ENCODE measurements at regions not wholly inside any gene's neighbourhood (a gene's known extent, or its start where the extent isn't known, plus 50 kb on each side); places are given as distances from the start of the nearest gene placed in this dataset.

- H3K4me3 ChIP-seq (ENCODE audit: low read depth, low read length): no peak overlapping the region
- H3K4me1 ChIP-seq (ENCODE audit: control insufficient read depth, insufficient read depth, low read length): no peaks in the 10 kb centered on the region
- H3K27me3 ChIP-seq (ENCODE audit: control insufficient read depth, insufficient read depth, low read length): no peaks in the 10 kb centered on the region
- H3K9ac ChIP-seq (ENCODE audit: low read depth, low read length): no peak overlapping the region
- no peak overlapping the region for H3K27ac ChIP-seq (ENCODE audit: low read depth, low read length)
- H3K36me3 ChIP-seq (ENCODE audit: control insufficient read depth, insufficient read depth, low read length): no peaks in the 10 kb centered on the region
- H3K9me3 ChIP-seq (ENCODE audit: control insufficient read depth, insufficient read depth, low read length): no peaks in the 10 kb centered on the region
Measured at GRCh38 chr2:145488571-145488970, 968.7 kb upstream of the ZEB2 start.

- H3K36me3 ChIP-seq (ENCODE audit: control insufficient read depth, insufficient read depth, low read length): no peaks in the 10 kb centered on the region
- no peak overlapping the region for H3K4me3 ChIP-seq (ENCODE audit: low read depth, low read length)
- H3K27me3 ChIP-seq (ENCODE audit: control insufficient read depth, insufficient read depth, low read length): no peaks in the 10 kb centered on the region
- no peaks in the 10 kb centered on the region for H3K4me1 ChIP-seq (ENCODE audit: control insufficient read depth, insufficient read depth, low read length)
- no peak overlapping the region for H3K9ac ChIP-seq (ENCODE audit: low read depth, low read length)
- no peaks in the 10 kb centered on the region for H3K9me3 ChIP-seq (ENCODE audit: control insufficient read depth, insufficient read depth, low read length)
- no peak overlapping the region for H3K27ac ChIP-seq (ENCODE audit: low read depth, low read length)
Measured at GRCh38 chr2:145484448-145485097, 964.7 kb upstream of the ZEB2 start.

- Histone ChIP-seq H3K27ac (ENCODE audit: low read depth, low read length) (no peak overlapping the region), H3K9ac (ENCODE audit: low read depth, low read length) (no peak overlapping the region), H3K4me3 (ENCODE audit: low read depth, low read length) (no peak overlapping the region), H3K36me3 (ENCODE audit: control insufficient read depth, insufficient read depth, low read length) (no peaks in the 10 kb centered on the region), H3K27me3 (ENCODE audit: control insufficient read depth, insufficient read depth, low read length) (no peaks in the 10 kb centered on the region), H3K4me1 (ENCODE audit: control insufficient read depth, insufficient read depth, low read length) (no peaks in the 10 kb centered on the region), H3K9me3 (ENCODE audit: control insufficient read depth, insufficient read depth, low read length) (no peaks in the 10 kb centered on the region)
Measured at GRCh38 chr2:145483854-145484253, 963.9 kb upstream of the ZEB2 start.

GRCh38 chr2:145481334-145481922, 961.5 kb upstream of the ZEB2 start:
- H3K36me3 ChIP-seq (ENCODE audit: control insufficient read depth, insufficient read depth, low read length): no peaks in the 10 kb centered on the region
- no peak overlapping the region for H3K27ac ChIP-seq (ENCODE audit: low read depth, low read length)
- no peak overlapping the region for H3K9ac ChIP-seq (ENCODE audit: low read depth, low read length)
- H3K9me3 ChIP-seq (ENCODE audit: control insufficient read depth, insufficient read depth, low read length): no peaks in the 10 kb centered on the region
- no peaks in the 10 kb centered on the region for H3K4me1 ChIP-seq (ENCODE audit: control insufficient read depth, insufficient read depth, low read length)
- no peaks in the 10 kb centered on the region for H3K27me3 ChIP-seq (ENCODE audit: control insufficient read depth, insufficient read depth, low read length)
- H3K4me3 ChIP-seq (ENCODE audit: low read depth, low read length): no peak overlapping the region

GRCh38 chr2:145464866-145465265, 944.9 kb upstream of the ZEB2 start:
- Histone ChIP-seq H3K9ac (ENCODE audit: low read depth, low read length) (no peak overlapping the region), H3K4me1 (ENCODE audit: control insufficient read depth, insufficient read depth, low read length) (no peaks in the 10 kb centered on the region), H3K27ac (ENCODE audit: low read depth, low read length) (no peak overlapping the region), H3K9me3 (ENCODE audit: control insufficient read depth, insufficient read depth, low read length) (no peaks in the 10 kb centered on the region), H3K27me3 (ENCODE audit: control insufficient read depth, insufficient read depth, low read length) (no peaks in the 10 kb centered on the region), H3K4me3 (ENCODE audit: low read depth, low read length) (no peak overlapping the region), H3K36me3 (ENCODE audit: control insufficient read depth, insufficient read depth, low read length) (no peaks in the 10 kb centered on the region)

GRCh38 chr2:145460112-145460511, 940.2 kb upstream of the ZEB2 start:
- Histone ChIP-seq H3K27me3 (ENCODE audit: control insufficient read depth, insufficient read depth, low read length) (no peaks in the 10 kb centered on the region), H3K9ac (ENCODE audit: low read depth, low read length) (no peak overlapping the region), H3K9me3 (ENCODE audit: control insufficient read depth, insufficient read depth, low read length) (no peaks in the 10 kb centered on the region), H3K4me1 (ENCODE audit: control insufficient read depth, insufficient read depth, low read length) (no peaks in the 10 kb centered on the region), H3K36me3 (ENCODE audit: control insufficient read depth, insufficient read depth, low read length) (no peaks in the 10 kb centered on the region), H3K4me3 (ENCODE audit: low read depth, low read length) (no peak overlapping the region), H3K27ac (ENCODE audit: low read depth, low read length) (no peak overlapping the region)

GRCh38 chr2:145431181-145431951, 911.4 kb upstream of the ZEB2 start:
- H3K27ac ChIP-seq (ENCODE audit: low read depth, low read length): no peak overlapping the region
- H3K9ac ChIP-seq (ENCODE audit: low read depth, low read length): no peak overlapping the region
- H3K36me3 ChIP-seq (ENCODE audit: control insufficient read depth, insufficient read depth, low read length): no peaks in the 10 kb centered on the region
- H3K27me3 ChIP-seq (ENCODE audit: control insufficient read depth, insufficient read depth, low read length): no peaks in the 10 kb centered on the region
- no peak overlapping the region for H3K4me3 ChIP-seq (ENCODE audit: low read depth, low read length)
- peaks cover 6% of the 10 kb centered on the region for H3K4me1 ChIP-seq (ENCODE audit: control insufficient read depth, insufficient read depth, low read length)
- H3K9me3 ChIP-seq (ENCODE audit: control insufficient read depth, insufficient read depth, low read length): no peaks in the 10 kb centered on the region

- H3K36me3 ChIP-seq (ENCODE audit: control insufficient read depth, insufficient read depth, low read length): no peaks in the 10 kb centered on the region
- no peak overlapping the region for H3K9ac ChIP-seq (ENCODE audit: low read depth, low read length)
- H3K4me3 ChIP-seq (ENCODE audit: low read depth, low read length): no peak overlapping the region
- no peaks in the 10 kb centered on the region for H3K9me3 ChIP-seq (ENCODE audit: control insufficient read depth, insufficient read depth, low read length)
- no peak overlapping the region for H3K27ac ChIP-seq (ENCODE audit: low read depth, low read length)
- no peaks in the 10 kb centered on the region for H3K27me3 ChIP-seq (ENCODE audit: control insufficient read depth, insufficient read depth, low read length)
- H3K4me1 ChIP-seq (ENCODE audit: control insufficient read depth, insufficient read depth, low read length): no peaks in the 10 kb centered on the region
Measured at GRCh38 chr2:145423809-145424208, 903.9 kb upstream of the ZEB2 start.

- Histone ChIP-seq H3K27me3 (ENCODE audit: control insufficient read depth, insufficient read depth, low read length) (no peaks in the 10 kb centered on the region), H3K27ac (ENCODE audit: low read depth, low read length) (no peak overlapping the region), H3K4me1 (ENCODE audit: control insufficient read depth, insufficient read depth, low read length) (no peaks in the 10 kb centered on the region), H3K4me3 (ENCODE audit: low read depth, low read length) (no peak overlapping the region), H3K9ac (ENCODE audit: low read depth, low read length) (no peak overlapping the region), H3K9me3 (ENCODE audit: control insufficient read depth, insufficient read depth, low read length) (no peaks in the 10 kb centered on the region), H3K36me3 (ENCODE audit: control insufficient read depth, insufficient read depth, low read length) (no peaks in the 10 kb centered on the region)
Measured at GRCh38 chr2:145422576-145422975, 902.7 kb upstream of the ZEB2 start.

- Histone ChIP-seq H3K36me3 (ENCODE audit: control insufficient read depth, insufficient read depth, low read length) (no peaks in the 10 kb centered on the region), H3K9ac (ENCODE audit: low read depth, low read length) (no peak overlapping the region), H3K4me3 (ENCODE audit: low read depth, low read length) (no peak overlapping the region), H3K9me3 (ENCODE audit: control insufficient read depth, insufficient read depth, low read length) (no peaks in the 10 kb centered on the region), H3K4me1 (ENCODE audit: control insufficient read depth, insufficient read depth, low read length) (no peaks in the 10 kb centered on the region), H3K27me3 (ENCODE audit: control insufficient read depth, insufficient read depth, low read length) (no peaks in the 10 kb centered on the region), H3K27ac (ENCODE audit: low read depth, low read length) (no peak overlapping the region)
Measured at GRCh38 chr2:145421841-145422240, 901.9 kb upstream of the ZEB2 start.

- Histone ChIP-seq H3K27ac (ENCODE audit: low read depth, low read length) (no peak overlapping the region), H3K9ac (ENCODE audit: low read depth, low read length) (no peak overlapping the region), H3K9me3 (ENCODE audit: control insufficient read depth, insufficient read depth, low read length) (no peaks in the 10 kb centered on the region), H3K36me3 (ENCODE audit: control insufficient read depth, insufficient read depth, low read length) (no peaks in the 10 kb centered on the region), H3K4me1 (ENCODE audit: control insufficient read depth, insufficient read depth, low read length) (no peaks in the 10 kb centered on the region), H3K4me3 (ENCODE audit: low read depth, low read length) (no peak overlapping the region), H3K27me3 (ENCODE audit: control insufficient read depth, insufficient read depth, low read length) (no peaks in the 10 kb centered on the region)
Measured at GRCh38 chr2:145416640-145417039, 896.7 kb upstream of the ZEB2 start.

Measured in HUES48 (cell line).